PC-9 (cell line): ENCODE measurements at regions not wholly inside any gene's neighbourhood (a gene's known extent, or its start where the extent isn't known, plus 50 kb on each side); places are given as distances from the start of the nearest gene placed in this dataset.

ENCODE experiments used
- BruUV-seq: library from RNA; stranded (reverse); fragments of 400-500 nt; replicated peaks from 2 replicates; lab custom pipeline; 2021; lab: Mats Ljungman, UMichigan
- CTCF ChIA-PET: fragments of 300-600 bp; sonication (Branson Sonifier 250); formaldehyde crosslinking; loops from one replicate; lab custom pipeline; 2022; ENCODE audit warnings: antibody characterized with exemption; lab: Charles Lee
- POLR2A ChIA-PET: fragments of 300-600 bp; sonication (Branson Sonifier 250); formaldehyde crosslinking; loops from one replicate; lab custom pipeline; 2022; ENCODE audit warnings: antibody characterized with exemption; ENCODE audit not compliant: unreplicated experiment; lab: Charles Lee
- DNase-seq, 2 experiments: peaks; one replicate each; pipeline versions ENCODE4 v3.0.0 to v3.0.0-alpha.2; 2015 to 2022; ENCODE audit warnings: mixed read lengths in 1 of 2
- H2AFZ ChIP-seq: fragments of 200-600 bp; sonication (generic); 2 replicates; pipeline ENCODE4 v1.8.1; 2017; ENCODE audit warnings: antibody characterized with exemption
- H3F3A ChIP-seq: fragments of 200-600 bp; sonication (generic); 2 replicates; pipeline ENCODE4 v1.8.1; 2017; ENCODE audit warnings: antibody characterized with exemption, mild to moderate bottlenecking, low read depth; ENCODE audit not compliant: insufficient read depth
- H3K27ac ChIP-seq: fragments of 200-600 bp; sonication (generic); 2 replicates; pipeline ENCODE4 v1.6.1; 2016; ENCODE audit warnings: mixed run types
- H3K27me3 ChIP-seq: fragments of 200-600 bp; sonication (generic); 2 replicates; pipeline ENCODE4 v1.6.1; 2016; ENCODE audit warnings: low read depth, mixed run types; ENCODE audit not compliant: insufficient read depth
- H3K36me3 ChIP-seq: fragments of 200-600 bp; sonication (generic); 2 replicates; pipeline ENCODE4 v1.6.1; 2016; ENCODE audit warnings: low read depth, mixed run types
- H3K4me1 ChIP-seq: fragments of 200-600 bp; sonication (generic); replicated peaks from 2 replicates; pipeline ENCODE4 v1.6.1; 2016; ENCODE audit warnings: mixed run types; ENCODE audit not compliant: insufficient read depth
- H3K4me2 ChIP-seq: fragments of 200-600 bp; sonication (generic); 2 replicates; pipeline ENCODE4 v1.6.1; 2017; ENCODE audit warnings: mixed run types
- H3K4me3 ChIP-seq: fragments of 200-600 bp; sonication (generic); 2 replicates; pipeline ENCODE4 v1.6.1; 2016; ENCODE audit warnings: mixed run types
- H3K79me2 ChIP-seq: fragments of 200-600 bp; sonication (generic); 2 replicates; pipeline ENCODE4 v1.6.1; 2017; ENCODE audit warnings: low read depth, mixed run types
- H3K9me2 ChIP-seq: fragments of 200-600 bp; sonication (generic); 2 replicates; pipeline ENCODE4 v1.8.1; 2017; ENCODE audit warnings: mild to moderate bottlenecking; ENCODE audit not compliant: insufficient read depth
- H3K9me3 ChIP-seq: fragments of 200-600 bp; sonication (generic); 2 replicates; pipeline ENCODE4 v1.8.1; 2016; ENCODE audit warnings: low read depth; ENCODE audit not compliant: insufficient read depth
- H4K20me1 ChIP-seq: fragments of 200-600 bp; sonication (generic); 2 replicates; pipeline ENCODE4 v1.8.1; 2017; ENCODE audit not compliant: insufficient read depth
- CTCF ChIP-seq: fragments of 200-600 bp; sonication (generic); conservative IDR thresholded peaks from 2 replicates; pipeline ENCODE4 v1.6.1; 2017; ENCODE audit warnings: mixed run types, antibody characterized with exemption, mild to moderate bottlenecking, moderate library complexity
- EZH2 ChIP-seq: fragments of 200-600 bp; sonication (generic); IDR thresholded peaks from 2 replicates; pipeline ENCODE4 v1.8.0; 2017; ENCODE audit warnings: antibody characterized with exemption, low read depth
- intact Hi-C: fragments of 100-400 bp; cut with micrococcal nuclease; formaldehyde crosslinking; loops from one replicate; pipeline ENCODE4 v1.10.0; 2022; ENCODE audit not compliant: unreplicated experiment

GRCh38 chr2:8021921-8022320 is 659.9 kb upstream of the ID2 start:
- Histone ChIP-seq H3K27ac (no peak overlapping the region), H3K27me3 (peaks cover 13% of the 10 kb centered on the region; the same call in 1 of the 2 replicates), H3K36me3 (no peaks in the 10 kb centered on the region), H3F3A (no peaks in the 10 kb centered on the region), H3K4me2 (no peak overlapping the region), H4K20me1 (no peaks in the 10 kb centered on the region), H3K79me2 (no peaks in the 10 kb centered on the region), H3K9me2 (no peaks in the 10 kb centered on the region), H3K9me3 (no peaks in the 10 kb centered on the region), H3K4me3 (no peak overlapping the region), H3K4me1 (no peaks in the 10 kb centered on the region), H2AFZ (no peak overlapping the region)
- POLR2A ChIA-PET, result no interaction called here
- DNase-seq, result no peak
- CTCF ChIA-PET, result no interaction called here
- intact Hi-C loops, result no loop called here
- TF ChIP-seq EZH2, result no peak
- TF ChIP-seq CTCF, result no peak
- no TSS peak for BruUV-seq

- no peak for DNase-seq
- Histone ChIP-seq H3K27ac (no peak overlapping the region), H3K4me2 (no peak overlapping the region), H4K20me1 (no peaks in the 10 kb centered on the region), H3K79me2 (no peaks in the 10 kb centered on the region), H3F3A (no peaks in the 10 kb centered on the region), H3K9me3 (no peaks in the 10 kb centered on the region), H3K4me3 (no peak overlapping the region), H3K4me1 (no peaks in the 10 kb centered on the region), H3K9me2 (no peaks in the 10 kb centered on the region), H2AFZ (no peak overlapping the region), H3K36me3 (no peaks in the 10 kb centered on the region), H3K27me3 (peaks cover 23% of the 10 kb centered on the region; the same call in 1 of the 2 replicates)
- no peak for TF ChIP-seq CTCF
- TF ChIP-seq EZH2, result no peak
- POLR2A ChIA-PET, result no interaction called here
- no TSS peak for BruUV-seq
- CTCF ChIA-PET, result no interaction called here
- intact Hi-C loops, result no loop called here
Measured at GRCh38 chr2:8022908-8023640, 658.8 kb upstream of the ID2 start.

- ChIA-PET POLR2A (no interaction called here), CTCF (no interaction called here)
- Histone ChIP-seq H3K79me2 (no peaks in the 10 kb centered on the region), H3K9me2 (no peaks in the 10 kb centered on the region), H3F3A (no peaks in the 10 kb centered on the region), H3K27ac (no peak overlapping the region), H2AFZ (no peak overlapping the region), H3K36me3 (no peaks in the 10 kb centered on the region), H3K4me1 (no peaks in the 10 kb centered on the region), H3K4me3 (no peak overlapping the region), H3K27me3 (peaks cover 36% of the 10 kb centered on the region; the same call in 1 of the 2 replicates), H3K9me3 (no peaks in the 10 kb centered on the region), H4K20me1 (no peaks in the 10 kb centered on the region), H3K4me2 (no peak overlapping the region)
- intact Hi-C loops, result no loop called here
- BruUV-seq, result no TSS peak
- no peak for TF ChIP-seq CTCF
- no peak for TF ChIP-seq EZH2
- DNase-seq, result no peak
Measured at GRCh38 chr2:8024506-8024905, 657.4 kb upstream of the ID2 start.
